Suprapubic skin (tissue), 3 donors: ENCODE measurements at regions not wholly inside any gene's neighbourhood (a gene's known extent, or its start where the extent isn't known, plus 50 kb on each side); places are given as distances from the start of the nearest gene placed in this dataset.

Experiments used
- EP300 ChIP-seq: sonication (generic); formaldehyde crosslinking; IDR thresholded peaks from one replicate; pipeline ENCODE4 v1.6.1; 2017; ENCODE audit warnings: antibody characterized with exemption
- POLR2A ChIP-seq, 2 donors: fragments of 450-650 bp; IDR thresholded peaks; one replicate each; pipeline ENCODE4 v1.6.1; 2017; ENCODE audit warnings: antibody characterized with exemption in 2 of 2, mild to moderate bottlenecking in 2 of 2, moderate library complexity in 2 of 2
- TF ChIP-seq, protein P1 (sequence below), 2 donors: fragments of 200-600 bp in 1 of 2; fragments of 450-650 bp in 1 of 2; sonication (generic) in 1 of 2; IDR thresholded peaks; one replicate each; pipeline ENCODE4 v1.5.1; 2016 to 2019; ENCODE audit warnings: antibody characterized with exemption in 2 of 2, mild to moderate bottlenecking in 1 of 2, moderate library complexity in 1 of 2

- TF ChIP-seq, protein P1, sequence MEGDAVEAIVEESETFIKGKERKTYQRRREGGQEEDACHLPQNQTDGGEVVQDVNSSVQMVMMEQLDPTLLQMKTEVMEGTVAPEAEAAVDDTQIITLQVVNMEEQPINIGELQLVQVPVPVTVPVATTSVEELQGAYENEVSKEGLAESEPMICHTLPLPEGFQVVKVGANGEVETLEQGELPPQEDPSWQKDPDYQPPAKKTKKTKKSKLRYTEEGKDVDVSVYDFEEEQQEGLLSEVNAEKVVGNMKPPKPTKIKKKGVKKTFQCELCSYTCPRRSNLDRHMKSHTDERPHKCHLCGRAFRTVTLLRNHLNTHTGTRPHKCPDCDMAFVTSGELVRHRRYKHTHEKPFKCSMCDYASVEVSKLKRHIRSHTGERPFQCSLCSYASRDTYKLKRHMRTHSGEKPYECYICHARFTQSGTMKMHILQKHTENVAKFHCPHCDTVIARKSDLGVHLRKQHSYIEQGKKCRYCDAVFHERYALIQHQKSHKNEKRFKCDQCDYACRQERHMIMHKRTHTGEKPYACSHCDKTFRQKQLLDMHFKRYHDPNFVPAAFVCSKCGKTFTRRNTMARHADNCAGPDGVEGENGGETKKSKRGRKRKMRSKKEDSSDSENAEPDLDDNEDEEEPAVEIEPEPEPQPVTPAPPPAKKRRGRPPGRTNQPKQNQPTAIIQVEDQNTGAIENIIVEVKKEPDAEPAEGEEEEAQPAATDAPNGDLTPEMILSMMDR (IDR thresholded peaks at IDR 0.05): no peak
- TF ChIP-seq EP300 (no peak), POLR2A (IDR thresholded peaks at IDR 0.05) (no peak)
Observed at GRCh38 chr12:92073094-92073493, 72.6 kb downstream of the BTG1 start.
